ENCODE measurements at regions not wholly inside any gene's neighbourhood (a gene's known extent, or its start where the extent isn't known, plus 50 kb on each side); places are given as distances from the start of the nearest gene placed in this dataset.

- Histone ChIP-seq H2AFZ (ENCODE audit: low read length) (no peak overlapping the region), H3K4me3 (ENCODE audit: low read length, poor library complexity, severe bottlenecking) (no peak overlapping the region), H3K27me3 (ENCODE audit: insufficient read depth, low read length, poor library complexity, severe bottlenecking) (no peaks in the 10 kb centered on the region), H3K4me1 (ENCODE audit: insufficient read depth, low read length, poor library complexity, severe bottlenecking) (no peaks in the 10 kb centered on the region), H3K9ac (ENCODE audit: low read depth, low read length, poor library complexity, severe bottlenecking) (no peak overlapping the region), H3K4me2 (ENCODE audit: low read depth, low read length, poor library complexity, severe bottlenecking) (no peak overlapping the region), H3K79me2 (ENCODE audit: insufficient read depth, low read length) (no peaks in the 10 kb centered on the region), H3K9me3 (ENCODE audit: insufficient read depth, low read depth, low read length) (no peaks in the 10 kb centered on the region; the same call in 1 of the 2 replicates), H3F3A (ENCODE audit: low read depth) (no peaks in the 10 kb centered on the region), H4K20me1 (ENCODE audit: insufficient read depth, low read length, poor library complexity, severe bottlenecking) (no peaks in the 10 kb centered on the region), H3K9me2 (replicated peaks; ENCODE audit: low read depth, low read length) (no peaks in the 10 kb centered on the region), H3K36me3 (ENCODE audit: insufficient read depth, low read length) (no peaks in the 10 kb centered on the region)
- TF ChIP-seq EZH2phosphoT487 (IDR thresholded peaks at IDR 0.05; ENCODE audit: borderline replicate concordance) (no peak), CTCF (conservative IDR thresholded peaks at IDR 0.05; ENCODE audit: low read length) (no peak)
These were observed 107.5 kb upstream of the PPP1R26 start for GRCh38 chr9:135372036-135372435.

- Histone ChIP-seq H3K9me3 (ENCODE audit: insufficient read depth, low read depth, low read length) (no peaks in the 10 kb centered on the region; the same call in 1 of the 2 replicates), H2AFZ (ENCODE audit: low read length) (no peak overlapping the region), H3K4me1 (ENCODE audit: insufficient read depth, low read length, poor library complexity, severe bottlenecking) (no peaks in the 10 kb centered on the region), H3K79me2 (ENCODE audit: insufficient read depth, low read length) (no peaks in the 10 kb centered on the region), H3K9me2 (replicated peaks; ENCODE audit: low read depth, low read length) (no peaks in the 10 kb centered on the region), H4K20me1 (ENCODE audit: insufficient read depth, low read length, poor library complexity, severe bottlenecking) (no peaks in the 10 kb centered on the region), H3K4me2 (ENCODE audit: low read depth, low read length, poor library complexity, severe bottlenecking) (no peak overlapping the region), H3K4me3 (ENCODE audit: low read length, poor library complexity, severe bottlenecking) (no peak overlapping the region), H3F3A (ENCODE audit: low read depth) (no peaks in the 10 kb centered on the region), H3K27me3 (ENCODE audit: insufficient read depth, low read length, poor library complexity, severe bottlenecking) (no peaks in the 10 kb centered on the region), H3K36me3 (ENCODE audit: insufficient read depth, low read length) (no peaks in the 10 kb centered on the region), H3K9ac (ENCODE audit: low read depth, low read length, poor library complexity, severe bottlenecking) (no peak overlapping the region)
- no peak for TF ChIP-seq CTCF (conservative IDR thresholded peaks at IDR 0.05; ENCODE audit: low read length)
- TF ChIP-seq EZH2phosphoT487 (IDR thresholded peaks at IDR 0.05; ENCODE audit: borderline replicate concordance), result no peak
These were observed 107.0 kb upstream of the PPP1R26 start for GRCh38 chr9:135372501-135373008.

GRCh38 chr9:135373151-135373685 lies 106.4 kb upstream of the PPP1R26 start:
- H3K9me3 ChIP-seq (ENCODE audit: insufficient read depth, low read depth, low read length), result no peaks in the 10 kb centered on the region; the same call in 1 of the 2 replicates
- H3K36me3 ChIP-seq (ENCODE audit: insufficient read depth, low read length), result no peaks in the 10 kb centered on the region
- H3K4me3 ChIP-seq (ENCODE audit: low read length, poor library complexity, severe bottlenecking), result no peak overlapping the region
- no peaks in the 10 kb centered on the region for H3K4me1 ChIP-seq (ENCODE audit: insufficient read depth, low read length, poor library complexity, severe bottlenecking)
- TF ChIP-seq CTCF (conservative IDR thresholded peaks at IDR 0.05; ENCODE audit: low read length) (no peak), EZH2phosphoT487 (IDR thresholded peaks at IDR 0.05; ENCODE audit: borderline replicate concordance) (no peak)
- no peak overlapping the region for H2AFZ ChIP-seq (ENCODE audit: low read length)
- no peaks in the 10 kb centered on the region for H3K79me2 ChIP-seq (ENCODE audit: insufficient read depth, low read length)
- H3F3A ChIP-seq (ENCODE audit: low read depth), result no peaks in the 10 kb centered on the region
- no peak overlapping the region for H3K4me2 ChIP-seq (ENCODE audit: low read depth, low read length, poor library complexity, severe bottlenecking)
- no peaks in the 10 kb centered on the region for H3K27me3 ChIP-seq (ENCODE audit: insufficient read depth, low read length, poor library complexity, severe bottlenecking)
- no peaks in the 10 kb centered on the region for H3K9me2 ChIP-seq (replicated peaks; ENCODE audit: low read depth, low read length)
- no peak overlapping the region for H3K9ac ChIP-seq (ENCODE audit: low read depth, low read length, poor library complexity, severe bottlenecking)
- H4K20me1 ChIP-seq (ENCODE audit: insufficient read depth, low read length, poor library complexity, severe bottlenecking), result no peaks in the 10 kb centered on the region

All from Loucy (cell line).